NCI-H1436 treated with DMSO at 0.1 percent for 48 hours (cell line): ENCODE measurements at regions not wholly inside any gene's neighbourhood (a gene's known extent, or its start where the extent isn't known, plus 50 kb on each side); places are given as distances from the start of the nearest gene placed in this dataset.
A peak's percentile ranks its signal among the peaks of the same experiment; 100 is the strongest.
"Not testable (repeated sequence)": the region's sequence is repeated elsewhere in the genome, so short reads cannot be mapped to it uniquely, and the experiment has no call there.

ENCODE experiments used
- DNase-seq: peaks from one replicate; lab custom pipeline; 2025; lab: John Stamatoyannopoulos, UW

GRCh38 chr17:37859451-37859850, 64.8 kb upstream of the TBC1D3K start:
- DNase-seq: no peak

- DNase-seq: not testable (repeated sequence)
These were observed 65.8 kb upstream of the TBC1D3K start for GRCh38 chr17:37858391-37858790.

GRCh38 chr17:37856245-37856644, 68.0 kb upstream of the TBC1D3K start:
- DNase-seq: no peak

GRCh38 chr17:37849617-37849972, 74.6 kb upstream of the TBC1D3K start:
- DNase-seq: no peak

- DNase-seq: peak; percentile 19
These were observed 75.3 kb upstream of the TBC1D3K start for GRCh38 chr17:37848690-37849616.

- DNase-seq: no peak
These were observed 76.3 kb upstream of the TBC1D3K start for GRCh38 chr17:37847811-37848331.

GRCh38 chr17:37847102-37847501, 77.1 kb upstream of the TBC1D3K start:
- DNase-seq: no peak

GRCh38 chr17:37844977-37845293, 79.3 kb upstream of the TBC1D3K start:
- DNase-seq: no peak

GRCh38 chr17:37844158-37844976, 79.8 kb upstream of the TBC1D3K start:
- DNase-seq: no peak

GRCh38 chr17:37842401-37842800, 81.8 kb upstream of the TBC1D3K start:
- DNase-seq: no peak

- no peak for DNase-seq
These were observed 83.0 kb upstream of the TBC1D3K start for GRCh38 chr17:37841232-37841631.

- DNase-seq: no peak
These were observed 83.6 kb upstream of the TBC1D3K start for GRCh38 chr17:37840576-37840975.

- no peak for DNase-seq
These were observed 84.8 kb upstream of the TBC1D3K start for GRCh38 chr17:37839196-37839978.

GRCh38 chr17:37838276-37838675, 85.9 kb upstream of the TBC1D3K start:
- no peak for DNase-seq

GRCh38 chr17:37836593-37836992, 87.6 kb upstream of the TBC1D3K start:
- no peak for DNase-seq

- no peak for DNase-seq
These were observed 89.3 kb upstream of the HNF1B start for GRCh38 chr17:37834168-37834567.

GRCh38 chr17:37833237-37833859, 88.5 kb upstream of the HNF1B start:
- no peak for DNase-seq

- DNase-seq: no peak
These were observed 87.1 kb upstream of the HNF1B start for GRCh38 chr17:37831986-37832385.

GRCh38 chr17:37831492-37831891, 86.6 kb upstream of the HNF1B start:
- no peak for DNase-seq

GRCh38 chr17:37830151-37830993, 85.5 kb upstream of the HNF1B start:
- DNase-seq: no peak

- DNase-seq: no peak
These were observed 84.8 kb upstream of the HNF1B start for GRCh38 chr17:37829592-37830123.
